Pulmonary artery endothelial cell (primary cell): ENCODE measurements at regions not wholly inside any gene's neighbourhood (a gene's known extent, or its start where the extent isn't known, plus 50 kb on each side); places are given as distances from the start of the nearest gene placed in this dataset.
"Not testable (repeated sequence)": the region's sequence is repeated elsewhere in the genome, so short reads cannot be mapped to it uniquely, and the experiment has no call there.

Experiments used
- DNase-seq: peaks from one replicate; pipeline ENCODE4 v3.0.0-alpha.2; 2011; ENCODE audit warnings: low read depth, low spot score

GRCh38 chrX:87236830-87237440 lies 280.7 kb upstream of the KLHL4 start:
- DNase-seq: no peak

GRCh38 chrX:87265518-87265917 lies 252.1 kb upstream of the KLHL4 start:
- DNase-seq: no peak

DNA sequence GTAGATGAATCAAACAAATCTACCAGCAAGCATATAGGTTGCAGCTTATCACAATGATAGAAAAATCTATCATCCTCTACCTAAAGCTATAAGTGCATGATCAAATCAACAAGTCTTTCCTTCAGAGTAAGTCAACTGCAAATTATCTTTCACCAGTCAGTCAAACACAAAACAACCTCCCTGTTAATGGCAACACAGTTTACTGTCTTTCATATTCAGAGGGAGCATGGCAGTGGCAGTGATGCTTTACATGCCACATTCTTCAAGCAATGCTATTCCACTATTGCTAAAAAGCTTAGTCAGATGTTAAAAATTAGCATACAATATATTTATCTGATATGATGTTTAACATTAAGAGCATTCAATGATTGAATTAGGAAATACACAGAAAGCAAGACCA lies 245.1 kb upstream of the KLHL4 start:
- no peak for DNase-seq

DNA sequence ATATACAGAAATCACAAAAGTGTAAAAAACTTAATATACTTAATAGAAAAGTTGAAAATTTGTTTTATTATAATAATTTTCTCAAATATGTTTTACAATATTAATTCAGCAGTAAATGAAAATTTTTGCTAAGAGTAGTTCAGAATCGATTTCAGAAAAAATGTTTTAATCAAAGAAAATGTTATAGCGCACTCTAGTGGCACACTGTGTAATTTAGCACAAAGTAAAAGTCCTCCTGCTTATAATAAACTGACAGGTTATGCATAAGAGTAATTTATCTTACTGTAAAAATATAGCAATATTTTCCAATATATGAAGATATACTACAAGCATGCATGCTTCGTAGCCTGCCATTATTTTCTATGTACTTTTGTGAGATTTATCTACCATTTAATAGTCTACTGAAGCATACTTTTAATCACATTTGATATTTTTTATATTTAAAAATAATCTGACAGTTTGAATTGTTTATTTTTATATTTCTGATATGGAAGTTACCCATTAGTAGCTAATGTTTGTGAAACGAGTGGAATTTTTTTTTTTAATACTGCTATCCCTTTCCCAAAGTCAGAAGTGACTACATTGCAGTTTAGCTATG lies 217.9 kb upstream of the KLHL4 start:
- DNase-seq: no peak

GRCh38 chrX:87310780-87311179 lies 206.8 kb upstream of the KLHL4 start:
- DNase-seq: no peak

DNA sequence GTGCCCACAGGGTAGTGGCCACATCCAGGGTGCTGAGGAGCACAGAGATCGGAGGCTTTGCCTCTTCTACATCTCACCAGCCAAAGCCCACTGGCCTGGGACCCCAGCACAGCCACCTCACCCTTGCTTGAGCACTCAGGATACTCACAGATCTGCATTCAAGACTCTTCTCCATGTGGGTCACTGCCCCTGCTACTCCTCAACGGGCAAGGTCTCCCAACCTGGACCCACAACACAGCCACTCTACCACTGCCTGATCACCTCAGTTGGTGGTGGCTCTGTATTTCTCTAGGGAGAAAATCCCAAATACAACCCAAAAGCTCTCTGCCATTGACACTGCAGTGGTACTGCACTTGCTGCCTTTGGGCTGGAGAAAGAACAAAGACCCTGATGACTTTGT lies 190.3 kb upstream of the KLHL4 start:
- DNase-seq: no peak

DNA sequence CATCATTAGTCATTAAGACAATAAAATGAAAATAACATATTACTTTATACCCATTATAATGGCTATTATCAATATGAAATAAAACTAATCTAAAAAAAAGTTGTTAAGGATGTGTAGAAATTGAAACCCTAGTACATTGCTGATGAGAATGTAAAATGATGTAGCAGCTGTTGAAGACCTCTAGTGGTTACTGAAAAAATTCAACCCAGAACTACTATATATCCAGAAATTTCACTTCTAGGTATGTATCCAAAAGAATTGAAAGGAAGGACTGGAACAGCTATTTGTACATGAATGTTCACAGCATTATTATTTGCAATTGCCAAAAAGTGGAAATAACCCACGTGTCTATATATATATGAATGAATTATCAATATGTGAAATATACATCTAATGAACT lies 180.3 kb upstream of the KLHL4 start:
- DNase-seq: no peak

DNA sequence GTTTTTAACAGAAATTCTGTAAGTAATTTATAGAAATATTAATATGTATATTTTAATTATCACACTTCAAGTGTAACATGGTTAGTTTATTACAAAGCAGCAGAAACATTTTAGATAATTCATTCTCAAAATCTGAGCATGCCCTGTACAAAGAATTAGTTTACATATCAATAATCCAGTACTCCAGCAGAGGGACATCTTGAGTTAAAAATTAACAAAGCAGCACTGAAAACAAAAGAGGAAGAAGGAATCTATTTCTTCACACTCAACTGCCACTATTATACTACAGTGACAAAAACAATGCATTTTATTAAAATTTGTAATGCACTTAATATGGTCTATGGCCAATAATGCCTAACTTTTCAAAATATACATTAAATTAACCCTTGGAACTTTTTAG lies 179.1 kb upstream of the KLHL4 start:
- DNase-seq: no peak

DNA sequence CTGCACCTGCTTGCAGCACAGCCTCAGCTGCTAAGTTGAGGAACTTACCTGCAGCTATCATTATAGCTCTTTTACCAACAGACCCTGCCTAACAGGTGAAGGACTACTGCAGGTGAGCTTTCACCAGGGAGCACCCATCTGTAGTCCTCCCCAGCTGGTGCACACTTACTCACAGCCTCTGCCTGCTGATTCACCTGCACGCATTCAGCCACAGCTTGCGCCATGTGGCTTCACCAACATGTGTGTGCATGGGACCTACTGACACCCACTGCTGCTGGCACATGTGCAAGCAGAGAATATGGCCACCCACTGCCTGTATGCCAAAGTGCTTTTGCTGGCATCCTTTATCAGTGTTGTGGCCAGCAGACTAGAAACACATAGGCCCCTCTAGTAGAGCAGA lies 146.7 kb upstream of the KLHL4 start:
- DNase-seq: no peak

DNA sequence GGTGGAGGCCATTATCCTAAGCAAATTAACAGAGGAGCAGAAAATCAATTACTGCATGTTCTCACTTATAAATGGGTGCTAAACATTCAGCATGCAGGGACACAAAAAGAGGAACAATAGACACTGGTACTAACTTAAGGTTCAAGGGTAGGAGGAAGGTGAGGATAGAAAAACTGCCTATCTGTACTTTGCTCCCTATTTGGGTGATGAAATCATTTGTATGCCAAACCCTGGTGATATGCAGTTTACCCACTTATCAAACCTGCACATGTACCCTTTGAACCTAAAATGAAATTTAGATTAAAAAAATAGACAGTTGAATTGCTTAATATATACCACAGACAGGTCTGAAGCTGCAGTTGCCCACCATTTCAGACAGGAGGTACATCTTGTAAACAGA lies 143.3 kb upstream of the KLHL4 start:
- DNase-seq: no peak

DNA sequence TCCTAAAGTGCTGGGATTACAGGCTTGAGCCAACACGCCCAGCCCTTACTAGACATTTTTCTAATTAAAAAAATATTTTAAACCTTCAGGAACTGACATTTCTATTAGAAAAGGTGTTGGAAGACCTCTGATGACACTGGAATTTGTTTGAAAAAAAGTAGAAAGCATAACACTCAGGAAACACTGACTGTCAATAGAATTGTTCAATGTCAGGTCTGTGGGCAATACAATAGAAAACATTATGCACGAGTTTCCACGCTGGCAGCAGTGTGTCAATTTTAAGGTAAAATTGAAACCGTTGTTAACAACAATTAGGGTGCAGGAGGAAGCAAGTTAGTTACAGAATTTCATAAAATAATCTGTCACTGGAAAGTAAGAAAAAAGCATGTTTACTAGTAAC lies 140.7 kb upstream of the KLHL4 start:
- no peak for DNase-seq

DNA sequence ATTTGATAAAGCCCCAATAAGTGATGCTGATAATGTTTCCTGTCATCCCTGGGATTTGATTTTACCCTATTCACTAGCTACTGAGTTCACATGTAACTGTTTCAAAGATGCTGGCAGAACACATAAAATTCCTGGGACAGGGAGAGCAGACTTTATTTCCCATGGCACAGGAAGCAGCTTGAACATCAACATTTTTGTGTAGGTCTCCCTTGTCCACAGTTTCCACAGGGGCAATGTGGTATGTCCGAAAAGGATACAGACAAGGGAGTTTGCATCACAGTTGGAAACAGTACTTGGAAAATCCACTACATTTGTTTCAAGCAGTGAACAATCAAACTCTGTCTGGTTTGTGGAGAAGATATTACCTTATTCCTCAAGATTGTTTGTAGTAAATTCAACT lies 129.2 kb upstream of the KLHL4 start:
- DNase-seq: no peak

DNA sequence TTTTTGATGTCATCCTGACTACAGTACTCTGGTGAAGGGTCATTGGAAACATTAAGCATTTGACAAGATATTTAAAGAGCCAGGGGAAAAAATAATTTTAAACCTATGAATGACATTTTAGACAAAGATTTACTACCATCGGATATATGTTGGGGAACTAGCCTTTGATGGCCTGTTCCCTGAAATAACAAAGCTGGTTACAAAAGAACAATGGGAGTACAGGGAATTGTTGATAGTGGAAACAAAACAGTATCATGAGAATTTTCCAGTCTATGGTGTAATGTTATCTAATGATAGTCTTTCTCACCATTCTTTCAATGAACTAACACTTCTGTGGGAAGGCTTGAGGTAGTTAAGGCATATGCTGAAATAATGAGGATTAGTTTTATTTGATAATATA lies 125.9 kb upstream of the KLHL4 start:
- peak; percentile 68 for DNase-seq

DNA sequence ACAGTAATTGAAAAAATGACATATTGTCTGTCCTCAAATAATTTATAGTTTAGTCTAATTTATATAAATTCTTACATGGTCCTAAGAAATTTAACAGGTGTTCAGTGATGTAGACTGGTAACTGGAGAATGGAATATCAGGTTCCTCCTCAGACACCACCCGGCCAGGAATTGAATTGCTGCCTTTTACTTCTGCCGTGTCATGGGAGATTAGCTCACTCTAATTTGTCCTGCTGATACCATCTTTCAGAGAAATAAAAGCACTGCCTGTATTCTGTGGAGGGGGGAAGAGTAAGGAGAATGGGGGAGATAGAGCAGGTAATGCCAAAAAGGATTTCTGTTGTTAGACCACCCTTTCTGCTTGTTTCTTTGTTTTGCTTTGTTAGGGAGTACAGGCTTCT lies 125.2 kb upstream of the KLHL4 start:
- no peak for DNase-seq

GRCh38 chrX:87397103-87397886 lies 120.3 kb upstream of the KLHL4 start:
- DNase-seq: no peak

GRCh38 chrX:87402256-87402655 lies 115.3 kb upstream of the KLHL4 start:
- no peak for DNase-seq

- no peak for DNase-seq
Measured at GRCh38 chrX:87403551-87403950, 114.1 kb upstream of the KLHL4 start.

DNA sequence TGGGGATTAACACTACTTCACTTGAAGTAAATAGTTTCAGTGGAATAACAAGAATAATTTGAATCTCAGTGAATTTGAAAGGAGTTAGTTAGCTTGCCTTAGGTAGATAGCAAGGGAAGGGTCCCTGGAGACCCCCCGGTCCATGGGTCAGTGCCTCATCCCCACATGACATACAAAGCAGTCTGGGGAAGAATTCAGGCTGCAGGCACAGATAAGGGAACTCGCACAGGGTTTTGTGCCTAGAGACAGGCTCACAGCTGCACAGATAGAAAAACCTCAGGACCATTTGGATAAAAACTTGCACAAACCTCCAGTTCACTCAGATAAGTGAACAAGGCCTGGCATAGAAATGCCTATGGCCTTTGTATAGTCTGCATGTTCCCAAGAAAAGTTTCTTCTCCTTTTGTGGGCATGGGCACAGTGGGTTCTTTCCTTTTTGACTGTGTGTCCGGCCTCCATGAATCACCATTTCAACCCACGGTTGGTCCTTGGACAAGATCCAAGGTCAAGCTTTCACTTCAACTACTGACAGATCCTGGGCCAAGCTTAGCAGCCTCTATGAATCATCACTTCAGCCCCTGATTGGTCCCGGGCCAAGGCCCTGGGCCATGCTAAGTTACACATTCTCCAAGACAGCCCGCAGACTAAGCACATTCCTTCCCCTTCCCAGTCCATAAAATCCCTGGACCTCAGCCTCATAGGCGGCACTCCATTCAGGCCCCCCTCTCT lies 108.3 kb upstream of the KLHL4 start:
- DNase-seq: peak; percentile 86

DNA sequence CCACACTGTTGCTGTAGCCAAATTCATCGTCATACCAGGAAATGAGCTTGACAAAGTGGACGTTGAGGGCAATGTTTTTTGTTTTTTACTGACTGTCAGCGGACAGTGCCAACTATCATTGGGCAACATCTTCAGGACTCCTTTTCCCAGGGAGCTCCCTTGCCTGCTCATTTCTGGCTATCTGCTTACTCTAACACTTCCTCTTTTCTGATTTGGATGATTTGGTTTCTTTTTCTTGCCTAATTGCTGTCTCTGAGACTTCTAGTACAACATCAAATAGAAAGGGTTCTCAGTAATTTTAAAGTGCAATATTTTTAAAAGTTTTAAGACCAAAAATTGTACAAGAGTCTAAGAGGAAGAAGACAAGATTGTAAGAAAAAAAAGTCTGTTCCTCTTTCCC lies 92.0 kb upstream of the KLHL4 start:
- DNase-seq: no peak

GRCh38 chrX:87434618-87435017 lies 83.0 kb upstream of the KLHL4 start:
- DNase-seq: peak; percentile 48

GRCh38 chrX:87448613-87449012 lies 69.0 kb upstream of the KLHL4 start:
- DNase-seq: not testable (repeated sequence)

GRCh38 chrX:87465757-87466156 lies 51.8 kb upstream of the KLHL4 start:
- DNase-seq: not testable (repeated sequence)
